ENCODE measurements at regions not wholly inside any gene's neighbourhood (a gene's known extent, or its start where the extent isn't known, plus 50 kb on each side); places are given as distances from the start of the nearest gene placed in this dataset.

DNA sequence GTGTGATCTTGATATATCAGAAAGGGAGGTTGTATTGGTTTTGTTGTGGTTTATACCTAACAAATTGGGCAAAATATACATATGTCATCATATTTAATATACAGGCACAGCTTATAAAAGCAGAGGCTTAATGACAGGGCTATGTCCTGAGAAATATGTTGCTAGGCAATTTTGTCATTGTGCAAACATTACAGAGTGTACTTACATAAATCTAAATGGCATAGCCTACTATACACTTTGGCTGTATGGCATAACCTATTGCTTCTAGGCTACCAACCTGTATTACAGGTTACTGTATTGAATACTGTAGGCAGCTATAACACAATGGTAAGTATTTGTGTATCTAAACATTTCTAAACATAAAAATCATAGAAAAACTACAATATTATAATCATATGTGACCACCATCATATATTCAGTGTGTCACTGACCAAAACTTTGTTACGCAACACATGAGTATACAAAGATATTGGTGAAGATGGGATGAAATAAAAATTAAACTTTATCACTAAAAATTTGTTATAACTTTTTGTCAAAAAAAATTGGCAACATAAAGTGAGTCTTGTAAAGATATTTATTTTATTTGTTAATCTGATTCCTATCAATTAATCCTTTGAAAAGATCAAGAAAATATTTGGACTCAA is 414.0 kb upstream of the HS3ST1 start:
- no peak for DNase-seq (ENCODE audit: low read depth)
- H3K4me3 ChIP-seq (ENCODE audit: low read depth, low read length) = no peak overlapping the region
- TF ChIP-seq, protein P1, sequence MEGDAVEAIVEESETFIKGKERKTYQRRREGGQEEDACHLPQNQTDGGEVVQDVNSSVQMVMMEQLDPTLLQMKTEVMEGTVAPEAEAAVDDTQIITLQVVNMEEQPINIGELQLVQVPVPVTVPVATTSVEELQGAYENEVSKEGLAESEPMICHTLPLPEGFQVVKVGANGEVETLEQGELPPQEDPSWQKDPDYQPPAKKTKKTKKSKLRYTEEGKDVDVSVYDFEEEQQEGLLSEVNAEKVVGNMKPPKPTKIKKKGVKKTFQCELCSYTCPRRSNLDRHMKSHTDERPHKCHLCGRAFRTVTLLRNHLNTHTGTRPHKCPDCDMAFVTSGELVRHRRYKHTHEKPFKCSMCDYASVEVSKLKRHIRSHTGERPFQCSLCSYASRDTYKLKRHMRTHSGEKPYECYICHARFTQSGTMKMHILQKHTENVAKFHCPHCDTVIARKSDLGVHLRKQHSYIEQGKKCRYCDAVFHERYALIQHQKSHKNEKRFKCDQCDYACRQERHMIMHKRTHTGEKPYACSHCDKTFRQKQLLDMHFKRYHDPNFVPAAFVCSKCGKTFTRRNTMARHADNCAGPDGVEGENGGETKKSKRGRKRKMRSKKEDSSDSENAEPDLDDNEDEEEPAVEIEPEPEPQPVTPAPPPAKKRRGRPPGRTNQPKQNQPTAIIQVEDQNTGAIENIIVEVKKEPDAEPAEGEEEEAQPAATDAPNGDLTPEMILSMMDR (IDR thresholded peaks at IDR 0.05; ENCODE audit: low read depth, low read length, missing control alignments) = no peak

DNA sequence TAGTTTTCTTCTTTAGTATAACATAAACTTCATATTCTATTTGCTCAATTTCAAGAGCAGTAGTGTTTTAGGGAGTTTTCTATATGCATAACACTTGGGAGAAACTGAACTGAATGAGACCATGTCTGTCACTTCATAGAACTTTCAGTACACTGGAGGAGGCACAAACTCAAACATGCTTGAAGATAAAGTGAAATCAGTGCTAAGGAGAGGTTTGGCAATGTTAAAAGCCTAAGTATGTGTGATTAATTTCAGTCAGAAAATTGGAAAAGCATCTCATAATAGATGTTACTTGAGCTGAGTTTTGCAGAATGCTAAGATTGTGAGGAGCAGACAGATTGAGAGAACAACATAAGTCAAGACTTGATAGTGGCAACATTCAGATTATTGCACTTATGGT is 411.2 kb upstream of the HS3ST1 start:
- TF ChIP-seq, protein P1 (IDR thresholded peaks at IDR 0.05; ENCODE audit: low read depth, low read length, missing control alignments) = no peak
- no peak for DNase-seq (ENCODE audit: low read depth)
- H3K4me3 ChIP-seq (ENCODE audit: low read depth, low read length) = no peak overlapping the region

DNA sequence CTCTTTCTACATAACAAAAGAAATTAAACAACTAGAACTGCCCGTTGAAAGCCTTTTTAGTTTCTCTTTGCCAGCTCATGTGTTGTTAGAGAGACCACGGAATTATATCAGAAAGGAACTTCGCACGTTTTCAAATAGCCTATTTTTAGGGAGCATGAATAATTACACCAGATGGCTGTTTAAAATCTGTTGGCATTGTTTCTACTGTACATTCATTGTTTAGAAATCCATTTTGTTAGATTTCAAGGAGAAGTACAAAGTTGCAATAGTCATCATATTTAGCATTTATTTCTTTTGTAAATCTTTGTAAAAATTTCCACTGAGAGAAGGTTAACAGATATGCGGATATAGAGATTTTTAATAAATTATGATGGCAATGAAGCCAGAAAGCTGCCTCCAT is 403.0 kb upstream of the HS3ST1 start:
- DNase-seq (ENCODE audit: low read depth) = no peak
- no peak overlapping the region for H3K4me3 ChIP-seq (ENCODE audit: low read depth, low read length)
- TF ChIP-seq, protein P1 (IDR thresholded peaks at IDR 0.05; ENCODE audit: low read depth, low read length, missing control alignments) = no peak

DNA sequence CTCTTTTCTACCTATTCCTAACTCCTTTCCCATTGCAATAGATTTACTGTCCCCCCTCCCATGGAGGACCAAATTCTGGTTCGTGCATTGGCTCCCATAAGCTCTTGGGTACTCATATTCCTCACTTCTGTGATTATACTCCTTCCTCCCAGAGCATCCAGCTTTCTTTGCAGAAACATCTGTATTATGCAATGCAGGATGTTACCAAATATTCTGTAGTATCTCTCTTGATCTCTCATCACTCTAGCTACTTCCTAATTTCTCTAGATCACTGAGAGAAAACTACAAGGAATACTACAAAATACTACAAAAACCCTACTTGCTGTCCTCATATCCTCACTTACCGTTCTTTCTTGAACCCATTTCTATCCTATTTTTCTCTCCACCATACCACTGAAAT is 395.9 kb upstream of the HS3ST1 start:
- TF ChIP-seq, protein P1 (IDR thresholded peaks at IDR 0.05; ENCODE audit: low read depth, low read length, missing control alignments) = no peak
- H3K4me3 ChIP-seq (ENCODE audit: low read depth, low read length) = no peak overlapping the region
- no peak for DNase-seq (ENCODE audit: low read depth)

DNA sequence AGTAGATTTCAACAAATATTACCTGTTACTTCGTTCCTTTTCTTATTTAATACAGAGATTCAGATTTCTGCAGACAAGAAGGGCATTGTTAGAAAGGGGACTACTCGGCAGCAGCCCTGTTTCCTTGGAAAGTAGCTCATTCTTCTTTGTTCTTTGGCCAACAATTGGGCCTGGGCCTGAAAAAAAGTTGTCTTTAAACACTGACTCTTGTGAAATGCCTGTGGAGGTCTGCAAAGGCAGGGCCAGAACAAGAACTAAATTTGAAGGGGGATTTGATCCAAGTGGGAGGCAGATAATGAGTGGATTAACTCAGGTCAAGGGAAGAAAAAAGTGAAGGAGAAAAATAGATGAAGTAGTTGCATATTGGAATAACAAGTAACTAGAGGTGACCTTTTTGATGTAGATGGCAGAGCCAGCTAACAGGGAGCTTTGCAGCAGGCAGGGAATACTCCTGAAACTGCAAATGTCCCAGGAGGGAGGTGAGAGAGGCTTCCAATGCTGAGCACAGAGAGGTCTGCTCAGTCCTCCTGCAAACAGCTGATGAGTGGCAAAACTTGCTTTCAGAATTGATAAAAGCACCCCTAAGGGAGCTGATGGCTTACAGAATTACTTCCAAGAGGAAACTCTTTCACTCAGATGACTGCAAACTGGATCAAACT is 393.2 kb upstream of the HS3ST1 start:
- TF ChIP-seq, protein P1 (IDR thresholded peaks at IDR 0.05; ENCODE audit: low read depth, low read length, missing control alignments) = no peak
- H3K4me3 ChIP-seq (ENCODE audit: low read depth, low read length) = no peak overlapping the region
- DNase-seq (ENCODE audit: low read depth) = no peak

DNA sequence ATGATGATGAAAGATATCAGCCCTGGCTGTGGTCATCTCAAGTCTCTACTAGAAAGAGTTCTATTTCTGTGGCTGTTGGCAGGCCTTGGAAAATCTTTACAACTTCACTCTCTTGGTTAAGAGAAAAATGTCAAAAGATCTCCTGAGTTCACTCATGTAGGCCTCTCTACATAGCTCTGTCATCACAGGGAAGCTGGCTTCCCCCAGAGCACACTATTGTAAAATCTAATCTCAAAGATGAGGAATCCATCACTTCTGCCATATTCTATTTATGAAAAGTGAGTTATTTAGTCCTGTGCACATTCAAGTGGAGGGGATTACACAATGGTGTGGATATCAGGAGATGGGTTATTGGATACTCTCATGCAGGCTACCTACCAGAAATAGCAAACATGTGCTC is 388.4 kb upstream of the HS3ST1 start:
- TF ChIP-seq, protein P1 (IDR thresholded peaks at IDR 0.05; ENCODE audit: low read depth, low read length, missing control alignments) = no peak
- DNase-seq (ENCODE audit: low read depth) = no peak
- no peak overlapping the region for H3K4me3 ChIP-seq (ENCODE audit: low read depth, low read length)

DNA sequence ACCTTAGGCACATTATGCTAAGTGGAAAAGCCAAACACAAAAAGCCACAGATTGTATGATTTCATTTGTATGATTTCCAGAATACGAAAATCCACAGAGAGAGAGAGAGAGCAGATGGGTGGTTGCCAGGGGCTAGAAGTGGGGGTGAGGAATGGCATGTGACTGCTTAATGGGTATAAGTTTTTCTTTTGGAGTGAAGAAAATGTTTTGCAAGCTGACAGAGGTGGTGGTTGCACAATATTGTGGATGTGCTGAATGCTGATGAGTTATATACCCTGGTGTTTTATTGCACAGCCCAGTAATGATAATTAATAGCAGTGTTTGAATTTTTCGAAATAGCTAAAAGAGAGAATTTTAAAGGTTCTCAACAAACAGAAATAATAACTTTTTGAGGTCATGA is 386.1 kb upstream of the HS3ST1 start:
- TF ChIP-seq, protein P1 (IDR thresholded peaks at IDR 0.05; ENCODE audit: low read depth, low read length, missing control alignments) = no peak
- no peak overlapping the region for H3K4me3 ChIP-seq (ENCODE audit: low read depth, low read length)
- no peak for DNase-seq (ENCODE audit: low read depth)

Measured in GM12864 (cell line).